ENCODE measurements at regions not wholly inside any gene's neighbourhood (a gene's known extent, or its start where the extent isn't known, plus 50 kb on each side); places are given as distances from the start of the nearest gene placed in this dataset.

- H3K9me3 ChIP-seq = peaks cover 0 to 7% (median 0%) of the 10 kb centered on the region in 3 donors
- H3K4me1 ChIP-seq = no peaks in the 10 kb centered on the region
- no peak overlapping the region for H3K27ac ChIP-seq
- H3K27me3 ChIP-seq = no peaks in the 10 kb centered on the region
- no peak for TF ChIP-seq CTCF (IDR thresholded peaks at IDR 0.05)
- no peak for DNase-seq
- no peaks in the 10 kb centered on the region for H3K36me3 ChIP-seq
- no peak overlapping the region for H3K4me3 ChIP-seq
- intact Hi-C loops (cut with DNase I; ENCODE audit: low total_unique reads) = no loop called here
Measured at GRCh38 chr1:214823311-214824117, 220.5 kb downstream of the CENPF start.

GRCh38 chr1:214824763-214825162, 221.8 kb downstream of the CENPF start:
- intact Hi-C loops (cut with DNase I; ENCODE audit: low total_unique reads) = no loop called here
- no peak for TF ChIP-seq CTCF (IDR thresholded peaks at IDR 0.05)
- Histone ChIP-seq H3K4me3 (no peak overlapping the region), H3K27ac (no peak overlapping the region), H3K36me3 (no peaks in the 10 kb centered on the region), H3K4me1 (no peaks in the 10 kb centered on the region), H3K9me3 (peaks cover 0 to 7% (median 4%) of the 10 kb centered on the region in 3 donors), H3K27me3 (no peaks in the 10 kb centered on the region)
- no peak for DNase-seq

- no peak for DNase-seq
- intact Hi-C loops (cut with DNase I; ENCODE audit: low total_unique reads) = no loop called here
- TF ChIP-seq CTCF (IDR thresholded peaks at IDR 0.05) = no peak
- Histone ChIP-seq H3K27ac (no peak overlapping the region), H3K36me3 (no peaks in the 10 kb centered on the region), H3K4me1 (no peaks in the 10 kb centered on the region), H3K9me3 (peaks cover 0 to 7% (median 4%) of the 10 kb centered on the region in 3 donors), H3K4me3 (no peak overlapping the region), H3K27me3 (no peaks in the 10 kb centered on the region)
Measured at GRCh38 chr1:214826619-214827018, 223.6 kb downstream of the CENPF start.

- no peak overlapping the region for H3K27ac ChIP-seq
- H3K9me3 ChIP-seq = peaks cover 0 to 7% (median 4%) of the 10 kb centered on the region in 3 donors
- H3K36me3 ChIP-seq = no peaks in the 10 kb centered on the region
- TF ChIP-seq CTCF (IDR thresholded peaks at IDR 0.05) = no peak
- intact Hi-C loops (cut with DNase I; ENCODE audit: low total_unique reads) = no loop called here
- H3K27me3 ChIP-seq = no peaks in the 10 kb centered on the region
- no peaks in the 10 kb centered on the region for H3K4me1 ChIP-seq
- no peak overlapping the region for H3K4me3 ChIP-seq
- DNase-seq = no peak
Measured at GRCh38 chr1:214827883-214828282, 224.9 kb downstream of the CENPF start.

- no peak for TF ChIP-seq CTCF (IDR thresholded peaks at IDR 0.05)
- Histone ChIP-seq H3K9me3 (peaks cover 0 to 7% (median 4%) of the 10 kb centered on the region in 3 donors), H3K4me3 (no peak overlapping the region), H3K4me1 (no peaks in the 10 kb centered on the region), H3K27ac (no peak overlapping the region), H3K27me3 (no peaks in the 10 kb centered on the region), H3K36me3 (no peaks in the 10 kb centered on the region)
- intact Hi-C loops (cut with DNase I; ENCODE audit: low total_unique reads) = no loop called here
- no peak for DNase-seq
Measured at GRCh38 chr1:214830941-214831340, 227.9 kb downstream of the CENPF start.

All from tibial artery (tissue), 4 donors.